Panc1 (cell line): ENCODE measurements at regions not wholly inside any gene's neighbourhood (a gene's known extent, or its start where the extent isn't known, plus 50 kb on each side); places are given as distances from the start of the nearest gene placed in this dataset.

Experiments
- ATAC-seq: fragments of 200-7000 bp; cut with Tn5 transposase; 2 replicates; pipeline ENCODE4 v1.9.1; 2020; ENCODE audit warnings: mild to moderate bottlenecking, moderate library complexity
- BruUV-seq: library from RNA; stranded (reverse); fragments of 400-500 nt; replicated peaks from 2 replicates; lab custom pipeline; 2021; lab: Mats Ljungman, UMichigan
- CTCF ChIA-PET: fragments of 300-600 bp; sonication (Branson Sonifier 250); formaldehyde crosslinking; loops from one replicate; lab custom pipeline; 2022; ENCODE audit warnings: antibody characterized with exemption; lab: Charles Lee
- POLR2A ChIA-PET: fragments of 300-600 bp; sonication (Branson Sonifier 250); formaldehyde crosslinking; loops from one replicate; lab custom pipeline; 2022; ENCODE audit warnings: antibody characterized with exemption; lab: Charles Lee
- DNase-seq: peaks from one replicate; pipeline ENCODE4 v3.0.0-alpha.2; 2010; ENCODE audit warnings: low read depth, low spot score
- H3K27ac ChIP-seq: 2 replicates; pipeline ENCODE4 v1.5.1; 2011; ENCODE audit warnings: mild to moderate bottlenecking, low read length, inconsistent platforms
- H3K27me3 ChIP-seq: fragments of 200-500 bp; sonication (Bioruptor generic); 2 replicates; pipeline ENCODE4 v1.6.0; 2014; ENCODE audit warnings: low read length, inconsistent platforms; ENCODE audit not compliant: control insufficient read depth, insufficient read depth
- H3K36me3 ChIP-seq: fragments of 200-500 bp; sonication (Bioruptor generic); 2 replicates; pipeline ENCODE4 v1.5.1; 2014; ENCODE audit warnings: inconsistent platforms, mild to moderate bottlenecking, low read length, moderate library complexity; ENCODE audit not compliant: control insufficient read depth, insufficient read depth
- H3K4me1 ChIP-seq: 2 replicates; pipeline ENCODE4 v1.5.1; 2011; ENCODE audit warnings: inconsistent platforms, mild to moderate bottlenecking, low read length, moderate library complexity; ENCODE audit not compliant: control insufficient read depth, insufficient read depth
- H3K4me3 ChIP-seq, 2 experiments: 2 replicates each; pipeline ENCODE4 v1.5.1; 2011 to 2012; ENCODE audit warnings: low read depth in 2 of 2, low read length in 2 of 2, mild to moderate bottlenecking in 2 of 2, inconsistent platforms in 1 of 2, moderate library complexity in 1 of 2
- H3K9me3 ChIP-seq: fragments of 200-500 bp; sonication (Bioruptor generic); 2 replicates; pipeline ENCODE4 v1.5.1; 2014; ENCODE audit warnings: low read depth, mild to moderate bottlenecking, inconsistent platforms, low read length, moderate library complexity; ENCODE audit not compliant: control insufficient read depth, insufficient read depth
- POLR2AphosphoS5 ChIP-seq: IDR thresholded peaks from 2 replicates; pipeline ENCODE4 v1.6.1; 2012; ENCODE audit warnings: mild to moderate bottlenecking, low read depth, low read length, moderate library complexity
- REST ChIP-seq, 2 experiments: IDR thresholded peaks; 2 replicates each; pipeline ENCODE4 v1.6.1; 2011 to 2012; ENCODE audit warnings: low read depth in 2 of 2, control low read depth in 1 of 2, low read length in 1 of 2, mild to moderate bottlenecking in 1 of 2, moderate library complexity in 1 of 2; ENCODE audit not compliant: insufficient read depth in 1 of 2
- SIN3A ChIP-seq: IDR thresholded peaks from 2 replicates; pipeline ENCODE4 v1.6.1; 2012; ENCODE audit warnings: low read depth, mild to moderate bottlenecking, low read length, moderate library complexity, borderline replicate concordance; ENCODE audit not compliant: insufficient read depth
- TCF7L2 ChIP-seq: IDR thresholded peaks from 2 replicates; pipeline ENCODE4 v1.6.1; 2011; ENCODE audit warnings: mild to moderate bottlenecking, low read depth, low read length, inconsistent platforms
- in situ Hi-C: cut with HindIII; loops from 2 replicates; pipeline ENCODE4 v1.10.0; 2016; ENCODE audit warnings: low sequenced_read_pairs, low pct_unique_long_range_greater_than_20kb
- intact Hi-C: fragments of 100-400 bp; cut with micrococcal nuclease; formaldehyde crosslinking; loops from one replicate; pipeline ENCODE4 v1.10.0; 2022; ENCODE audit not compliant: unreplicated experiment
- TF ChIP-seq, protein P1 (sequence below): fragments of 450-650 bp; IDR thresholded peaks from 2 replicates; pipeline ENCODE4 v1.5.1; 2017; ENCODE audit warnings: mild to moderate bottlenecking

- intact Hi-C loops: no loop called here
- ATAC-seq (no peak), DNase-seq (no peak)
- ChIA-PET CTCF (no interaction called here), POLR2A (no interaction called here)
- H3K27ac ChIP-seq: no peak overlapping the region
- no TSS peak for BruUV-seq
- H3K9me3 ChIP-seq: no peaks in the 10 kb centered on the region
- in situ Hi-C loops: no loop called here
- H3K4me3 ChIP-seq: no peak overlapping the region
- H3K27me3 ChIP-seq: no peaks in the 10 kb centered on the region
- no peaks in the 10 kb centered on the region for H3K36me3 ChIP-seq
- no peak for TF ChIP-seq POLR2AphosphoS5
- no peak for TF ChIP-seq TCF7L2
- no peak for TF ChIP-seq SIN3A
- TF ChIP-seq, protein P1, sequence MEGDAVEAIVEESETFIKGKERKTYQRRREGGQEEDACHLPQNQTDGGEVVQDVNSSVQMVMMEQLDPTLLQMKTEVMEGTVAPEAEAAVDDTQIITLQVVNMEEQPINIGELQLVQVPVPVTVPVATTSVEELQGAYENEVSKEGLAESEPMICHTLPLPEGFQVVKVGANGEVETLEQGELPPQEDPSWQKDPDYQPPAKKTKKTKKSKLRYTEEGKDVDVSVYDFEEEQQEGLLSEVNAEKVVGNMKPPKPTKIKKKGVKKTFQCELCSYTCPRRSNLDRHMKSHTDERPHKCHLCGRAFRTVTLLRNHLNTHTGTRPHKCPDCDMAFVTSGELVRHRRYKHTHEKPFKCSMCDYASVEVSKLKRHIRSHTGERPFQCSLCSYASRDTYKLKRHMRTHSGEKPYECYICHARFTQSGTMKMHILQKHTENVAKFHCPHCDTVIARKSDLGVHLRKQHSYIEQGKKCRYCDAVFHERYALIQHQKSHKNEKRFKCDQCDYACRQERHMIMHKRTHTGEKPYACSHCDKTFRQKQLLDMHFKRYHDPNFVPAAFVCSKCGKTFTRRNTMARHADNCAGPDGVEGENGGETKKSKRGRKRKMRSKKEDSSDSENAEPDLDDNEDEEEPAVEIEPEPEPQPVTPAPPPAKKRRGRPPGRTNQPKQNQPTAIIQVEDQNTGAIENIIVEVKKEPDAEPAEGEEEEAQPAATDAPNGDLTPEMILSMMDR: no peak
- TF ChIP-seq REST (IDR thresholded peaks at IDR 0.05; ENCODE audit: insufficient read depth in 1 of 2, low read depth in 2 of 2, low read length in 1 of 2): no peak
- H3K4me1 ChIP-seq: no peaks in the 10 kb centered on the region
These were observed 348.1 kb upstream of the WWC1 start for GRCh38 chr5:167943343-167943742.

GRCh38 chr5:167944121-167944852 lies 347.2 kb upstream of the WWC1 start:
- H3K27me3 ChIP-seq: no peaks in the 10 kb centered on the region; the same call in 1 of the 2 replicates
- no peaks in the 10 kb centered on the region for H3K4me1 ChIP-seq
- no peak for DNase-seq
- CTCF ChIA-PET: no interaction called here
- H3K36me3 ChIP-seq: no peaks in the 10 kb centered on the region
- no peaks in the 10 kb centered on the region for H3K9me3 ChIP-seq
- in situ Hi-C loops (no loop called here), intact Hi-C loops (no loop called here)
- no peak for ATAC-seq
- no peak overlapping the region for H3K27ac ChIP-seq
- H3K4me3 ChIP-seq: no peak overlapping the region
- no TSS peak for BruUV-seq
- POLR2A ChIA-PET: no interaction called here
- no peak for TF ChIP-seq POLR2AphosphoS5
- TF ChIP-seq, protein P1: no peak
- no peak for TF ChIP-seq TCF7L2
- TF ChIP-seq SIN3A: no peak
- no peak for TF ChIP-seq REST (IDR thresholded peaks at IDR 0.05; ENCODE audit: insufficient read depth in 1 of 2, low read depth in 2 of 2, low read length in 1 of 2)
